ENCODE measurements at regions not wholly inside any gene's neighbourhood (a gene's known extent, or its start where the extent isn't known, plus 50 kb on each side); places are given as distances from the start of the nearest gene placed in this dataset.

GRCh38 chr3:28088811-28089526 is 152.4 kb upstream of the CMC1 start:
- intact Hi-C loops (cut with micrococcal nuclease) = no loop called here
- H3K9me3 Mint-ChIP-seq = peaks cover 17% of the 10 kb centered on the region
- no peaks in the 10 kb centered on the region for H3K4me1 Mint-ChIP-seq (ENCODE audit: low read depth)
- no peak overlapping the region for H3K27ac Mint-ChIP-seq
- H3K4me3 Mint-ChIP-seq = no peak overlapping the region
- no peaks in the 10 kb centered on the region for H3K27me3 Mint-ChIP-seq
- H3K36me3 Mint-ChIP-seq (ENCODE audit: low read depth) = no peaks in the 10 kb centered on the region

GRCh38 chr3:28089527-28089897 is 151.9 kb upstream of the CMC1 start:
- H3K27me3 Mint-ChIP-seq = no peaks in the 10 kb centered on the region
- no peaks in the 10 kb centered on the region for H3K36me3 Mint-ChIP-seq (ENCODE audit: low read depth)
- H3K4me1 Mint-ChIP-seq (ENCODE audit: low read depth) = no peaks in the 10 kb centered on the region
- intact Hi-C loops (cut with micrococcal nuclease) = no loop called here
- peaks cover 23% of the 10 kb centered on the region for H3K9me3 Mint-ChIP-seq
- H3K4me3 Mint-ChIP-seq = no peak overlapping the region
- H3K27ac Mint-ChIP-seq = no peak overlapping the region

GRCh38 chr3:28099296-28099695 is 142.1 kb upstream of the CMC1 start:
- Mint-ChIP-seq H3K9me3 (peaks cover 25% of the 10 kb centered on the region), H3K27me3 (peaks cover 2% of the 10 kb centered on the region), H3K27ac (no peak overlapping the region), H3K4me3 (no peak overlapping the region), H3K36me3 (ENCODE audit: low read depth) (no peaks in the 10 kb centered on the region), H3K4me1 (ENCODE audit: low read depth) (no peaks in the 10 kb centered on the region)
- intact Hi-C loops (cut with micrococcal nuclease) = no loop called here

- H3K27me3 Mint-ChIP-seq = peaks cover 2% of the 10 kb centered on the region
- no peak overlapping the region for H3K27ac Mint-ChIP-seq
- no peaks in the 10 kb centered on the region for H3K4me1 Mint-ChIP-seq (ENCODE audit: low read depth)
- intact Hi-C loops (cut with micrococcal nuclease) = no loop called here
- H3K36me3 Mint-ChIP-seq (ENCODE audit: low read depth) = no peaks in the 10 kb centered on the region
- H3K4me3 Mint-ChIP-seq = no peak overlapping the region
- H3K9me3 Mint-ChIP-seq = peaks cover 15% of the 10 kb centered on the region
These were observed 139.7 kb upstream of the CMC1 start for GRCh38 chr3:28101705-28102104.

- Mint-ChIP-seq H3K27ac (no peak overlapping the region), H3K27me3 (peaks cover 2% of the 10 kb centered on the region), H3K4me1 (ENCODE audit: low read depth) (no peaks in the 10 kb centered on the region), H3K9me3 (peaks cover 15% of the 10 kb centered on the region), H3K36me3 (ENCODE audit: low read depth) (no peaks in the 10 kb centered on the region), H3K4me3 (no peak overlapping the region)
- intact Hi-C loops (cut with micrococcal nuclease) = no loop called here
These were observed 137.6 kb upstream of the CMC1 start for GRCh38 chr3:28103861-28104260.

GRCh38 chr3:28104896-28105534 is 136.4 kb upstream of the CMC1 start:
- no peaks in the 10 kb centered on the region for H3K4me1 Mint-ChIP-seq (ENCODE audit: low read depth)
- intact Hi-C loops (cut with micrococcal nuclease) = no loop called here
- no peak overlapping the region for H3K27ac Mint-ChIP-seq
- H3K4me3 Mint-ChIP-seq = no peak overlapping the region
- H3K9me3 Mint-ChIP-seq = peaks cover 6% of the 10 kb centered on the region
- H3K36me3 Mint-ChIP-seq (ENCODE audit: low read depth) = no peaks in the 10 kb centered on the region
- H3K27me3 Mint-ChIP-seq = peaks cover 2% of the 10 kb centered on the region

GRCh38 chr3:28109829-28110228 is 131.6 kb upstream of the CMC1 start:
- Mint-ChIP-seq H3K27ac (no peak overlapping the region), H3K4me1 (ENCODE audit: low read depth) (no peaks in the 10 kb centered on the region), H3K36me3 (ENCODE audit: low read depth) (no peaks in the 10 kb centered on the region), H3K9me3 (no peaks in the 10 kb centered on the region), H3K27me3 (no peaks in the 10 kb centered on the region), H3K4me3 (no peak overlapping the region)
- intact Hi-C loops (cut with micrococcal nuclease) = no loop called here

GRCh38 chr3:28110869-28111268 is 130.6 kb upstream of the CMC1 start:
- no peak overlapping the region for H3K27ac Mint-ChIP-seq
- no peak overlapping the region for H3K4me3 Mint-ChIP-seq
- intact Hi-C loops (cut with micrococcal nuclease) = no loop called here
- no peaks in the 10 kb centered on the region for H3K36me3 Mint-ChIP-seq (ENCODE audit: low read depth)
- no peaks in the 10 kb centered on the region for H3K9me3 Mint-ChIP-seq
- H3K4me1 Mint-ChIP-seq (ENCODE audit: low read depth) = no peaks in the 10 kb centered on the region
- H3K27me3 Mint-ChIP-seq = no peaks in the 10 kb centered on the region

- Mint-ChIP-seq H3K27me3 (peaks cover 3% of the 10 kb centered on the region), H3K4me1 (ENCODE audit: low read depth) (no peaks in the 10 kb centered on the region), H3K27ac (no peak overlapping the region), H3K4me3 (no peak overlapping the region), H3K36me3 (ENCODE audit: low read depth) (no peaks in the 10 kb centered on the region), H3K9me3 (no peaks in the 10 kb centered on the region)
- intact Hi-C loops (cut with micrococcal nuclease) = no loop called here
These were observed 126.5 kb upstream of the CMC1 start for GRCh38 chr3:28114893-28115292.

- Mint-ChIP-seq H3K9me3 (no peaks in the 10 kb centered on the region), H3K4me1 (ENCODE audit: low read depth) (no peaks in the 10 kb centered on the region), H3K36me3 (ENCODE audit: low read depth) (no peaks in the 10 kb centered on the region), H3K4me3 (no peak overlapping the region), H3K27ac (no peak overlapping the region), H3K27me3 (peaks cover 3% of the 10 kb centered on the region)
- intact Hi-C loops (cut with micrococcal nuclease) = no loop called here
These were observed 126.1 kb upstream of the CMC1 start for GRCh38 chr3:28115316-28115715.

GRCh38 chr3:28117598-28117997 is 123.8 kb upstream of the CMC1 start:
- Mint-ChIP-seq H3K9me3 (no peaks in the 10 kb centered on the region), H3K4me3 (no peak overlapping the region), H3K27me3 (peaks cover 3% of the 10 kb centered on the region), H3K36me3 (ENCODE audit: low read depth) (no peaks in the 10 kb centered on the region), H3K4me1 (ENCODE audit: low read depth) (no peaks in the 10 kb centered on the region), H3K27ac (no peak overlapping the region)
- intact Hi-C loops (cut with micrococcal nuclease) = no loop called here

- Mint-ChIP-seq H3K4me3 (no peak overlapping the region), H3K27me3 (peaks cover 3% of the 10 kb centered on the region), H3K9me3 (no peaks in the 10 kb centered on the region), H3K27ac (no peak overlapping the region), H3K36me3 (ENCODE audit: low read depth) (no peaks in the 10 kb centered on the region), H3K4me1 (ENCODE audit: low read depth) (no peaks in the 10 kb centered on the region)
- intact Hi-C loops (cut with micrococcal nuclease) = no loop called here
These were observed 123.3 kb upstream of the CMC1 start for GRCh38 chr3:28118087-28118486.

- H3K4me3 Mint-ChIP-seq = no peak overlapping the region
- peaks cover 3% of the 10 kb centered on the region for H3K27me3 Mint-ChIP-seq
- no peaks in the 10 kb centered on the region for H3K4me1 Mint-ChIP-seq (ENCODE audit: low read depth)
- H3K36me3 Mint-ChIP-seq (ENCODE audit: low read depth) = no peaks in the 10 kb centered on the region
- intact Hi-C loops (cut with micrococcal nuclease) = no loop called here
- no peaks in the 10 kb centered on the region for H3K9me3 Mint-ChIP-seq
- H3K27ac Mint-ChIP-seq = no peak overlapping the region
These were observed 119.2 kb upstream of the CMC1 start for GRCh38 chr3:28122227-28122626.

GRCh38 chr3:28124882-28125281 is 116.5 kb upstream of the CMC1 start:
- H3K4me1 Mint-ChIP-seq (ENCODE audit: low read depth) = no peaks in the 10 kb centered on the region
- intact Hi-C loops (cut with micrococcal nuclease) = no loop called here
- H3K9me3 Mint-ChIP-seq = no peaks in the 10 kb centered on the region
- no peak overlapping the region for H3K27ac Mint-ChIP-seq
- H3K27me3 Mint-ChIP-seq = no peaks in the 10 kb centered on the region
- no peak overlapping the region for H3K4me3 Mint-ChIP-seq
- no peaks in the 10 kb centered on the region for H3K36me3 Mint-ChIP-seq (ENCODE audit: low read depth)

GRCh38 chr3:28125342-28125741 is 116.1 kb upstream of the CMC1 start:
- Mint-ChIP-seq H3K27ac (no peak overlapping the region), H3K4me1 (ENCODE audit: low read depth) (no peaks in the 10 kb centered on the region), H3K27me3 (no peaks in the 10 kb centered on the region), H3K4me3 (no peak overlapping the region), H3K36me3 (ENCODE audit: low read depth) (no peaks in the 10 kb centered on the region), H3K9me3 (no peaks in the 10 kb centered on the region)
- intact Hi-C loops (cut with micrococcal nuclease) = no loop called here

Measured in dendritic cell treated with granulocyte-macrophage colony-stimulating factor and Interleukin-4, amounts not matched to agents 40 ng/mL and 50 ng/mL, for 4 days (primary cell).